ENCODE measurements at regions not wholly inside any gene's neighbourhood (a gene's known extent, or its start where the extent isn't known, plus 50 kb on each side); places are given as distances from the start of the nearest gene placed in this dataset.

DNA sequence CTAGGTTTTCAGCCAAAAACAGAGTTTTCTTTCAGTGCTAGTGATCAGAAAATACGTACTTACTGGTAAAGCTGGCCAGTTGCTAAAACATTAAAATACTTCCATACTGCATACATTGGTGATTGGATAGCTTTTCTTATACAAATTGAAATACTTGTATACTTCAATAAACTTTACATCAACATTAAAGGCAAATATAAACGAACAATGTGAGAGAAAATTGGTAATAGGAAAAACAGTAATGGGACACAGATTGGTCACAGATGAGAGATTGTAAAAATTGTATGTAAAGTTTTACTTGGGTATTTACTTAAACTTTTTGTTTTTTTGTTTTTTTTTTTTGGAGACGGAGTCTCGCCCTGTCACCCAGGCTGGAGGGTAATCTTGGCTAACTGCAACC, 391.7 kb downstream of the TFEC start:
- DNase-seq (ENCODE audit: low read depth, low spot score) = no peak
- ChIA-PET POLR2A (no interaction called here), CTCF (interaction anchor here (0.8 to 1.2 kb wide), 2 partner anchors 18 to 40 kb away, joined by 3 to 4 read pairs; no protein-coding TSS in a partner anchor)
- TF ChIP-seq, protein P1, sequence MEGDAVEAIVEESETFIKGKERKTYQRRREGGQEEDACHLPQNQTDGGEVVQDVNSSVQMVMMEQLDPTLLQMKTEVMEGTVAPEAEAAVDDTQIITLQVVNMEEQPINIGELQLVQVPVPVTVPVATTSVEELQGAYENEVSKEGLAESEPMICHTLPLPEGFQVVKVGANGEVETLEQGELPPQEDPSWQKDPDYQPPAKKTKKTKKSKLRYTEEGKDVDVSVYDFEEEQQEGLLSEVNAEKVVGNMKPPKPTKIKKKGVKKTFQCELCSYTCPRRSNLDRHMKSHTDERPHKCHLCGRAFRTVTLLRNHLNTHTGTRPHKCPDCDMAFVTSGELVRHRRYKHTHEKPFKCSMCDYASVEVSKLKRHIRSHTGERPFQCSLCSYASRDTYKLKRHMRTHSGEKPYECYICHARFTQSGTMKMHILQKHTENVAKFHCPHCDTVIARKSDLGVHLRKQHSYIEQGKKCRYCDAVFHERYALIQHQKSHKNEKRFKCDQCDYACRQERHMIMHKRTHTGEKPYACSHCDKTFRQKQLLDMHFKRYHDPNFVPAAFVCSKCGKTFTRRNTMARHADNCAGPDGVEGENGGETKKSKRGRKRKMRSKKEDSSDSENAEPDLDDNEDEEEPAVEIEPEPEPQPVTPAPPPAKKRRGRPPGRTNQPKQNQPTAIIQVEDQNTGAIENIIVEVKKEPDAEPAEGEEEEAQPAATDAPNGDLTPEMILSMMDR (IDR thresholded peaks at IDR 0.05; ENCODE audit: insufficient read depth, low read length, missing control alignments) = no peak
- no peak overlapping the region for H3K4me3 ChIP-seq (ENCODE audit: low read depth, low read length)

DNA sequence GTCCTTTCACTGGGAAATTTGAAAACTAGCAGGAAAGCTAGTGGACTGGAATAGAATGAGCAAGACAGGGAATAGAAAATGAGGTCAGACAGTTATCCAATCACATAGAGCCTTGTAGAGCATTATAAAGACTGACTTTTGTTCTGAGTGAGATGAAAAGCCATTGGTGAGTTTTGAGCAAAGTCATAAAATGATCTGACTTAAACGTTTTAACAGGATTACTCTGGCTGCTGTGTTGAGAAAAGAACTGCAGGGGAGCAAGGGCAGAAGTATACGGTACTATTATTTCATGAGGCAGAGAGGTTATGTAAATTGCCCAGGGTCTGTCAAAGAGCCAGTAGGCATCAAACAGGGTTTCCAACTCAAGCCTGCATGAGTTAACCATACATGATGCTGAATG, 393.4 kb downstream of the TFEC start:
- ChIA-PET CTCF (no interaction called here), POLR2A (no interaction called here)
- H3K4me3 ChIP-seq (ENCODE audit: low read depth, low read length) = no peak overlapping the region
- DNase-seq (ENCODE audit: low read depth, low spot score) = no peak
- TF ChIP-seq, protein P1 (IDR thresholded peaks at IDR 0.05; ENCODE audit: insufficient read depth, low read length, missing control alignments) = no peak

DNA sequence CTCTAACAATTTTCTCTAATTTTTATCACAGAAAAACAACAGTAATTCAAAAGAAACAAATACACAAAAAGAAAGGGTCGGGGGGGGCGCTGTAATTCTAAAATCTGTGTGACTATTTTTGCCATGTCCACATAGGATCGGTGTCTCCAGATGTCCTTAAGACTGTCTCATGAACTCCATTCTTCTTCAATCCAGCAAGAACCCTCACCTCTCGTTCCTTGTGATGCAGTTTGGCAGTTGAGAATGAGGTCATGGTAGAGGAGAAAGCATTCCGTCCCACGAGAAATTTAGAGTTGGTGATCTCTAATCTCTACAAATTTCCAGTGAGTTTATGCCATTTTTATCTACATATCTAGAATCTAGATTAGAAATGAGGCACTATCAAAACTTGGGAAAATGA, 394.7 kb downstream of the TFEC start:
- ChIA-PET CTCF (no interaction called here), POLR2A (no interaction called here)
- no peak for DNase-seq (ENCODE audit: low read depth, low spot score)
- TF ChIP-seq, protein P1 (IDR thresholded peaks at IDR 0.05; ENCODE audit: insufficient read depth, low read length, missing control alignments) = no peak
- no peak overlapping the region for H3K4me3 ChIP-seq (ENCODE audit: low read depth, low read length)

DNA sequence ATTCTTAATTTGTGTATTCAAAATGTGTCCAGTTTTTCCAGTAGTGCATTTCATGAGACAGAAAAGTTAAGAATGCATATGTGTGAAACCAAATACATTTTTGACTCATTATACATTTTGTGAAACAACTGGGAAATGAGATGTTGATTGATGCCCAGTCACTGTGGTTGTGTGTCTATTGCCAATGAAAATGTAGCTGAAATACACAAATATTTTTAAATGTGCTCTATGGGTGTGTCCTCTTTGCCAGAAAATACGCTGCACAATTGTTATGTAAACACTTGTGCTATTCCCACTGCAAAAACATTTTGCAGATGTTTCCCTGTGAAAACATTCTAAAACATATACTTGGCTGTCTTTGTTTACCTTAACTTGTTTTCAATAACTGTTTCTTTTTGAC, 395.2 kb downstream of the TFEC start:
- no peak overlapping the region for H3K4me3 ChIP-seq (ENCODE audit: low read depth, low read length)
- CTCF ChIA-PET = no interaction called here
- TF ChIP-seq, protein P1 (IDR thresholded peaks at IDR 0.05; ENCODE audit: insufficient read depth, low read length, missing control alignments) = no peak
- POLR2A ChIA-PET = no interaction called here
- no peak for DNase-seq (ENCODE audit: low read depth, low spot score)

DNA sequence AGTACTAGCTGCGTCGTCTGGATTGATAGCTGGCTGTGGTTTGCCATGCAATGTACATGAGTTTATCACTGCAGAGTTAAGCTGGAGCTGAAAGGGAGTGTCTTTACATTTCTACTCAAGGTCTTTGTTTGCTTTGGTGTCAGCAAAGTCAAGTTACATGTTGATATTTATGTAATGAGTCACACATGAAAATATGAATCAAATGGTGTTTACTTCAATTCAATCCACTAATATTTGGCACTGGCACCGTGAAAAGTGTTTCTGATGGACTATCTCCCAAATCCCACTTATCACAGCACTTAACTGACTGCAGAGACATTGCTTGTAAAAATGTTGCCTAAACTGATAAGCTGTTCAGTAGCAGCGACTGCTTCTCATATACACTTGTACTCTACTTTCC, 395.9 kb downstream of the TFEC start:
- no peak overlapping the region for H3K4me3 ChIP-seq (ENCODE audit: low read depth, low read length)
- TF ChIP-seq, protein P1 (IDR thresholded peaks at IDR 0.05; ENCODE audit: insufficient read depth, low read length, missing control alignments) = no peak
- no peak for DNase-seq (ENCODE audit: low read depth, low spot score)
- ChIA-PET POLR2A (no interaction called here), CTCF (no interaction called here)

DNA sequence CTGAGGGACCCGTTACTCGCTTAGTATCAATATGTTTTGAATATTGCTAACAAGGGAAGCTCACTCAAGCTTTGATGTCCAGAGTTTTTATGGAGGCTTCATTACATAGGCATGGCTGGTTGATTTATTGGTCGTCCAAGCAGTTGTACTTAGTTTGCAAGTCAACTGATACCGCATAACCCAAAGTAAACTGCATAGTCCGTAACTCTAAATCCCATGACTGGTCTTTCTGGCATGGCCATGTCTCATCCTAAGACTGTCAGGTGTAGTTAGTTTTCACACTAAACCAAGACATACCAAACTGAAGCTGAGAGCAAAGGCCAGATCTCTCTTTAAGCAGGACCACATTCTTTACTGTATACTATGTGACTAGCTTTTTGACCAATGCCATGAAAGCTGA, 397.9 kb downstream of the TFEC start:
- TF ChIP-seq, protein P1 (IDR thresholded peaks at IDR 0.05; ENCODE audit: insufficient read depth, low read length, missing control alignments) = no peak
- H3K4me3 ChIP-seq (ENCODE audit: low read depth, low read length) = no peak overlapping the region
- ChIA-PET POLR2A (interaction anchor here (0.6 kb wide), 1 partner anchor 13 kb away, joined by 3 read pairs; no protein-coding TSS in a partner anchor), CTCF (no interaction called here)
- no peak for DNase-seq (ENCODE audit: low read depth, low spot score)
